Stimulated activated CD4-positive, alpha-beta T cell treated with anti-CD3 and anti-CD28 coated beads, Interleukin-12 subunit alpha, Interleukin-12 subunit beta, amount 100 ng/mL, for 48 hours (primary cell): ENCODE measurements at regions not wholly inside any gene's neighbourhood (a gene's known extent, or its start where the extent isn't known, plus 50 kb on each side); places are given as distances from the start of the nearest gene placed in this dataset.
A peak's percentile ranks its signal among the peaks of the same experiment; 100 is the strongest.

ENCODE experiments used
- DNase-seq, 3 donors: peaks; one replicate each; pipeline ENCODE4 v3.0.0-alpha.2; 2020; ENCODE audit warnings: low read depth in 2 of 3, low spot score in 1 of 3

DNA sequence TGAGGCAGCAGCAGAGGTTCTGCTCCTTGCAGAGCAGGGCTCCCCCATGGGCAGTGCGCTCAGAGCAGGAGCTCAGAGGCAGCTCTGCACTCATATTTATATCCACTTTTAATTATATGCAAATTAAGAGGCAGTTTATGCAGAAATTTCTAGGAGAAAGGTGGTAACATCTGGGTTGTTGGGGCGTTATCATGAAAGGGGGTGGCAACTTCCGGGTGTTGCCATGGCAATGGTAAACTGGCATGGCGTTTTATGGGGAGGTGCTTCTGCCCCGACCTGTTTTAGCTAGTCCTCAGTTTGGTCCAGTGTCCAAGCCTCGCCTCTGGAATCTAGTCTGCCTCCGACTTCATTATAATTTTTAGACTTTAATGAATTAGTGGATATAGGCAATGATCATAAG is 1191.7 kb downstream of the TBC1D22A start:
- DNase-seq = no peak

DNA sequence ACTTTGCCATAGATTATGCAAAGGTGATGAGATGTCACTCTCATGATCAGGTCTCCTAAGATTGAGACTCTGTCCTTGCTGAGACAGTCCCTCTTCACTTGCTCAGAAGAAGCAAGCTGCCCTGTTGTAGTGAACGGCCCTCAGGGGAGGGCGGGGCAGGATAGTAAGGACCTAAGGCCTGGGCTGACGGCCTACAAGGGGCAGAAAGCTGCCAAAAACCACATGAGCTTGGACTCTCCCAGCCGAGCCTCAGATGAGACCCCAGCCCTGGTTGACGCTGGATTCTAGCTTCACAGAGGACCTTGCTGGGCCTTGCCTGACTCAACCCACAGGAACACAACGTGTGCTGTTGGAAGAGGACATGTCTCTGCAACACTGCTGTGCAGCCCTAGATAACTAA is 1182.5 kb downstream of the TBC1D22A start:
- no peak for DNase-seq

DNA sequence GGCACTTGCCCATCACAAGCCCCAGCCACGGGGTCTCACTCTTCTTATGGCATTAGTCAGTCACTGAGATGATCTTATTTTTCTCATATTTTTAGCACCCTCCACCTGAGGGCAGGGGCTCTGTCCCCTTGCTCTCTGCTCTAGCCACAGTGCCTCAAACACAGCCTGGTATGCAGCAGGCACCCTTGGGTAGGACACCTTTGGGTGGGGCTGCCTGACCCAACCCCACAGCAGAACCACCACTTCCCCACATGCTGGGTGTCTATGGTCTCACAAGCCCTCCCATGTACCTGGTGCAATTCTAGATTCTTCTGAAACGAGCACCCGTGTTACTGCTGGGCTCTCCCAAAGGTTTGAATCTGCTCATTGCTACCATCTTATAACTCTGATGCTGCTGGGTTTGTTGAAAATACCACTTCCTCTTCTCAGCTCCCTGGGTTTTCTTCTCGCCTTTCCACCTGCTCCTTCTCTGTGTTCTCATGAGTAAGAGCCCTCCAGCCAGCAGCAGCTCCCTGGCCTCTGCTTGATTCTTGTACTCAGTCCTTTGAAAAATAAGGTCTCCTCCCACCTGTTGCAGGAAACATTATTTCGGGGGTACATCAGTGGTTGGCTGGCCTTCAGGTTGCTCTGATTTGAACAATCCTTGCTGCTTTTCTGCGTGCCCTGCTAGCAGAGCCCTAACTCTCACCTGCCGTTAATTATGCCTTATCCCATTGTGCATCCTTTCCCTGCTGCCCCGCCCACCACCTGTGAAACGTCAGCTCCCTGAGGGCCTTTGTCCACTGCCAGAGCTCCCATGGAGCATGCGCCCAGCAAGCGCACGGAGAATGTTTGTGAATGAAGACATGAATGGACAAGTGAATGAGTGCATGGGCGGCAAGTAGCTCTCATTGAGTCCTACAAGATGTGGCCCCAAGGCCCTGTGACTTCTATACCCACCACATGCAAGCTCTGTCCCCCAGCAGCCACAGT is 1181.6 kb downstream of the TBC1D22A start:
- DNase-seq = no peak

DNA sequence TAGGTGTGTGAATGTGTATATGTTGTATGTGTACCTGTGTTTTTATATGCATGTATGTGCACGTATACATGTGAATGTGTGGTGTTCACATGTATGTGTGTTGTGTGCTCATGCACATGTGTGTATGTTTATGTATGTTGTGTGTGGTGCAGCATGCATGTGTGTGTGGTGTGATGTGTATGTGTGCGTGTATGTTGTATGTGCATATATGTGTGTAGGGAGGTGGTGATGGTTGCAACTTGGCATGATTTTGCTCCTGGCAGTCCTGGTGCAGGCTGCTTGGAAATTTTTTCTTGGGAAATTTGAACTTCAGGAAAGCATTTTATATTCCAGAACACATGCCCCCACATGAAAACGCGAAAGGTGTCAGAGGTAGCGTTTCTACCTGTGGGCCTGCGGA is 1177.8 kb downstream of the TBC1D22A start:
- DNase-seq = no peak

DNA sequence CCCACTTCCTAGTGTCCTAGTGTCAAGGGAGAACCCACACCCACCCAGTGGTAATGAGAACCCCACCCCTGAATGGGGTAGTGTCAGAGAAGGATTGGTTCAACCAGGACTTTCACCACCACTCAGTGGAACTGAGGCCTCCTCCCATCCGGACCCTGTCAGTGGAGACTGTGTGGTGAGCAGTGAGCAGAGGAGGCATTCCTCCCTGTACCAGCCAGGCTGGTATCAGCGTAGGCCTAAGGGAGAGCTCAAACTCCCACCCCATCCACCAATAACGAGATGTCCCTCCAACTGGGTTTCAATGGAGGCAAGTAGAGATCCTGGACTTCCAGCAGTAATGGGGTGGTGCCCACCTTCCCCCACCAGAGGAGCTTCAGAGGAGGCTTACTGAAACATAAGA is 1171.4 kb downstream of the TBC1D22A start:
- no peak for DNase-seq

DNA sequence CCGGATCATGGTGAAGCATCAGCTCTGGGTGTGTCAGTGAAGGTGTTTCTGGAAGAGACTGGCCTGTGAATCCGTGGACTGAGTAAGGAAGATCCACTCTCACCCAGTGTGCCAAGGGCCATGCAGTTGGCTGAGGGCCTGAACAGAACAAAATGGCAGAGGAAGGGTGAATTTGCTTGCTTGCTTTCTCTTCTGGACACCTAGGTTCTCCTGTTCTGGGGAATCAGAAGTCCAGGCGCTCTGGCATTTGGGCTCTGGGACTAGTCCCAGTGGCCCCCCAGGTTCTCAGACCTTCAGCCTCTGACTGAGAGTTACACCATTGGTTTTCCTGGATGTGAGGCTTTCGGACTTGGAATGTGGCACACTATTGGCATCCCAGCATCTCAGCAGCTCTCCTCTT is 1170.8 kb downstream of the TBC1D22A start:
- no peak for DNase-seq

DNA sequence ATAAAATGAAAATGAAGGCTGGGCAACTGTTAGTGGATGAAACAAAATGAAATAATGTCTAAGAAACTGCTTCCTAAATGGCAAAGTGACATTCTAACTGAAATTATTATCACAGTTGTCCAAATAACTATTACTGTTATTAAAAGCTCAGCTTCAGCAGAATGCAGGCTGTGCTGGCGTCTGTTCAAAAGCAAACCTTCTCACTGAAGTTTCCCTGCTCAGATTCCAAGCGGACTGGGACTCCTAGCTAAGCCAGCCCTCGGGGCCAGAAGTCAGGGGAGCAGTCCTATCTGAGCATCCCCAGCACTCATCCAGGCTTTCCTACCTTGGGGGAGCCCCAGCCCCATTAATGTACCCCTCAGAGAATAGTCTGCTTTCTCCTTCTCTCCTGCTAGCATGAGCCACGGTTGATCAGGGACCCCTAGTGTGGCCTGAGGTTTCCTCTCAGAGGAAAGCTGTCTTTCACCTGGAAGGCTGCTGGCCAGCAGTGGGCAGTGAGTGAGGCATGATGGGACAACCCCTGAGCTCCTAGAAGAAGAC is 1167.3 kb downstream of the TBC1D22A start:
- DNase-seq = no peak

DNA sequence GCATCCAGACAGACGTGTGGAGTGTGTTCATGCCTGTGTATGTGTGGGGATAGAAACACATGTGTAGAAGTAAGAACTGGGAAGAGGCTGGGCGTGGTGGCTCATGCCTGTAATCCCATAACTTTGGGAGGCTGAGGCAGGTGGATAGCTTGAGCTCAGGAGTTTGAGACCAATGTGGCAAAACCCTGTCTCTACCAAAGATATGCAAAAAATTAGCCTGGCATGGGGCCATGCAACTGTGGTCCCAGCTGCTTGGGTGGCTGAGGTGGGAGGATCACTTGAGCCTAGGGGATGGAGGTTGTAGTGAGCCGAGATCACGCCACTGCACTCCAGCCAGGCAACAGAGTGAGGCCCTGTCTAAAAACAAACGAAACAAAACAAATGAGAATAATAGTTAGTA is 1166.6 kb downstream of the TBC1D22A start:
- DNase-seq = no peak

DNA sequence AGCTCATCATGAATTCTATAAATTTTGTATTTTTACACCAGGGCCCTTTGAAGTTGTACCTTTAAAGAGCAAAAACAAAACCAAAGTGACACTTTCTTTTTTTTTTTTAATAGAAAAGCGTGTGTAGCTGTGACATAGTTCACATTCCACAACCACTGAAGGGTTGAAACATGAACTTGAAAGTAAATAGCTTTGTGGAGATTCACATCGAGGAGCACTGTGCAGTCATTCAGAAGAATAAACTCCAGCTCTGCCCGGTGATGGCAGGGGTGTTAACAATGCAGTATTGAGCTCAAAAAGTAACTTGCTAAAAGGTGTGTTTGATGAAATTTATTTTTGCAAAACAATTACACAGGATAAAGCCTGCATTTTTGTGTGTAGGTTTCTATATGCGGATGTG is 1166.2 kb downstream of the TBC1D22A start:
- DNase-seq = no peak

DNA sequence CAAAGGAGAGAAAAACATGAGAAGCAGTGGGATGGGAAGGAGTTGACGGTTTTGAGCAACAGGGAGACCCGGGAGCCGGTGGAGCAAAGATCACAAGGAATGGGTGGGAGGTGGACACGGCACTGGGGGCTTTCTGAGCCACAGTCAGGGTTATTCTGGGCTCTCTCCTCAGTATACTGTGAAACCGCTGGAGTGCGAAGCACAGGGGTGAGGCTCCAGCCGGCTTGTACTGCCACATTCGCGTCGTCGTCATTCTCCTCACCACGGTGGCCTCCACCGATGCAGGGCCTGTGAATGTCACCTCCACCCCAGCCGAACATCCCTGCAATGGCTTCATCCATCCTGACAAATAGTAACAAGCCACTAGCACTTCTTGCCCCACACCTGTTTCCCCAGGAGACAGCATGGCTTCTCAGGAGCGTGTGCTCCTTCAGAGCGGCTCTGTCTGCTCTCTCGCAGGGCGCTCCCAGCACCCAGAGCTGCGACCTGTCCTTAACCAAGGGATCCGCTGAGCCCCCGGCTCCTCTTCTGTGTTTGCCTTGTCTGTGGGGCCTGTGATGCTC is 1165.3 kb downstream of the TBC1D22A start:
- no peak for DNase-seq

DNA sequence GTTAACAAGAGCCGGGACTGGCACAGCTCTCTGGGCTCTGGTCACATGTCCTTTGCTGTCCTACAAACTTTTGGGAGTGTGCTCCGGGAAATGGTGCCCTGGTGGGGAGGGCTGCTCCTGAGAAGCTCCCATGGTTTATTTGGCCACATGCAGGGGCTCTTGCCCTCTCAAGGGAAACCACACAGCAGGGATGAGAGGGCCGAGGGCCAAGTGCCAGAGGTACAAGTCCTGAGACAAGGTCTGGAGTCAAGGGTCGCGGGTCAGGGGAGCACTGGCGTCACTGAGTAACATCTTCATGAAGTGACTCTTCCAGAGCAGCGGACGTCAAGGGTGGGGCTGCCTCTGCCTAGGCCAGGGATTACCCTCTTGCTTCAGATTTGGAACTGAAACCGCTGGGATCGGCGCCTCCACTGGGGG is 1160.6 kb downstream of the TBC1D22A start:
- no peak for DNase-seq

DNA sequence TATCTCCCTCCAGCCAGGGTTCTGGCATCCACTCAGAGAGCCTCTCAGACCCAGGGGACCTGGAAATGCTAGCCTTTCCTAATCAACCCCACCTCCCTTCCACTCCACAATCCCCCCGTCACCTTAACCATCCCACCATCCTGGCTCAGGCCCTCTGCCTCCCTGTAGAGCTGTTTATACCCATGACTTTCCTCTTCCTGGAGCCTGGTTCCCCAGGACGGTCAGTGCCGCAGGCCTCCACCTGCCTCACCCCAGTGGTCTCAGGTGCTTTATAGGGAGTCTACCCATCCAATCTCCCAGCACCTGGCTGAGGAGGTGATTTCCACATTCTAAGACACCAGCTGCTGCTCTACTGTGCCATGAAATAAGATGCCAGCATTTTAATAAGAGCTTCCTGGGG is 1159.5 kb downstream of the TBC1D22A start:
- no peak for DNase-seq

DNA sequence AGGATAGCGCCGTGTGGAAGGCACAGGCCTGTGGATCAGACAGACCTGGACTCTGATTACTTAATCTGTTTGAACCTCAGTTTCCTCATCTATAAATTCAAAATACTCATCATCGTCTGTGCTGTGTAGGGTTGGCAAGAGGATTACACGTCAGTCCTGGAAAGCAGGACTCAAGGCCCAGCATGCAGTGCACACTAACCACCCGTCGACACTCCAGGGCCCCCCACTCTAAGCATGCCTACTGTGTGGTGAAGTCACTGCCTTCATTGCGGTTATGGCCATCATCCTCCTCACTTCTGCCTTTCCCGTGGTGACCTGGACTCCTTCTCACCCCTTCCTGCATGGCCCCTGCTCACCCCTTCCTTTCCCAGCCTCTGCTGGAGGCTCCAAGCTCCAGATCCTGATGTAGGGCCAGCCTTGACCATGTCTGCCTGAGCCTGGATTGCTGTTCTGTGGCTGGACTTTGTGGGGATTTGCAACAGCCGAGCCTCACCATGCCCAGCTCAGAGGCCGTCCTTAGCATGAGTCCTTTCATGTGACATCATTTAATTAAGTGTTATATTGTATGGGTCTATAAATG is 1158.0 kb downstream of the TBC1D22A start:
- DNase-seq = no peak

DNA sequence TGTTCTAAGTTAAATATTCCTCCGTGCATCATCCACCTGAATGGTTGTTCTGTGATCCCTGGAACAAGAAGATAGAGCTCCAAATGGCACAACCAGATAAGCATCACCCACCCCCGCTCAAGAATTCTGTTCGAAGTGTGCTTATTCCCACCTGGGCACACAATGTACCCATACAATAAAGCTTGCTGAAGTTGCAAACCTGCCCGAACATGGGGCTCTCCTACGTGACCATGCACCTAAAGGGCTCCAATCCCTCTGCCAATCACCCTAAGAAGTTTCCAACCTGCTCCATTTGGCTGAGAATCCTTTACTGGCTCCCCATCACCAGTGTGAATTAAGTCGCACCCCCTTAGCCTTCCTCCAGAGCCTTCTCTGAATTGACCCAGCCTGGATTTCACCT is 1157.4 kb downstream of the TBC1D22A start:
- no peak for DNase-seq

DNA sequence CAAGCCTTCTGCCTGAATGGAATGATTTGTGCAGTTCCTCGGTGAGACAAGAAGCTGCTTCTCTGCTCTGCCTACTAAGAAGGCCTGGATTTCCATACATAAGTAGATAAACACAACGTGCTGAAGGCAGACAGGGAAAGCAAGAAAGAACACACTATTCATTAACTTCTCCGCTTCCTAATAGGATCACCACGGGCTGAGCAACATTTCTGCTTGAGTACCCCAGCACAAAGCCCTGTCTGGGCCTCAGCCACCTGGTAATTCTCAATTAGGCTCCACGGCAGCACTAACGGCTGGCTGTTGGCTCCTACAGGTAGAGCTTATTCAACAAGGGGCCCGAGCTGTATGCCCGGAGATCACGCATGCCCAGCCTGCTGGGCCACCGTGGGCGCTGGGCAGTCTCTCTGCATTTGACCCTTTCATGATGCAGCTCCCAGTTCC is 1156.6 kb downstream of the TBC1D22A start:
- no peak for DNase-seq

DNA sequence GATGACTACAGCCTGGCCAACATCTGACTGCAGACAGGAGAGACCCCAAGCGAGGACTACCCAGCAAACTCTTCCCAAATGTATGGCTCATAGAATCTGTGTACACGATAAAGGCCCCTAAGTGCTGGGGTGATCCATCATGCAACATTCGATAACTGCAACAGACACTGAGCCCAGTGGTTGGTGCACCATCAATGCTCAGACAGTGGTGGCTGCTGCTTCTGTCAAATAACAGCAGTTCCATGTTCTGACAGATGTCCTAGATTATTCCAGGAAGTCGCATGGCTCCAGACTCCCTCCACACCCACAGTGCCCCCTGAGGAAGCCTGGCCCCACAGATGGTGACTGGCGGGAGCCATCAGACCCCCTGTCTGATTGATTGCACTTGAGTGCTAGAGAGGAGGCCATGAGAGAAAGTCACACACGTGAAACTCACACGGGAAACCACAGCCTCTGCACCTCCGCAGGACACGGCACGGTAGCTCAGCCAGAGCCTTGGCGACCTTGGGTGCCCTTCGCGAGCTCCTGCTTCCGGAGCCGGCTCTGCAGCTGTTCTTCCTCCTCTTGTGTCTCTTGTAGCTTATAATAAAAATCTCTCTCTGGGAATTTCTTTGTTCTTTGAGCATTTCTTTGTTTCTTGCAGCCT is 1155.9 kb downstream of the TBC1D22A start:
- peak; percentile 1 to 27 (median 5) for DNase-seq

DNA sequence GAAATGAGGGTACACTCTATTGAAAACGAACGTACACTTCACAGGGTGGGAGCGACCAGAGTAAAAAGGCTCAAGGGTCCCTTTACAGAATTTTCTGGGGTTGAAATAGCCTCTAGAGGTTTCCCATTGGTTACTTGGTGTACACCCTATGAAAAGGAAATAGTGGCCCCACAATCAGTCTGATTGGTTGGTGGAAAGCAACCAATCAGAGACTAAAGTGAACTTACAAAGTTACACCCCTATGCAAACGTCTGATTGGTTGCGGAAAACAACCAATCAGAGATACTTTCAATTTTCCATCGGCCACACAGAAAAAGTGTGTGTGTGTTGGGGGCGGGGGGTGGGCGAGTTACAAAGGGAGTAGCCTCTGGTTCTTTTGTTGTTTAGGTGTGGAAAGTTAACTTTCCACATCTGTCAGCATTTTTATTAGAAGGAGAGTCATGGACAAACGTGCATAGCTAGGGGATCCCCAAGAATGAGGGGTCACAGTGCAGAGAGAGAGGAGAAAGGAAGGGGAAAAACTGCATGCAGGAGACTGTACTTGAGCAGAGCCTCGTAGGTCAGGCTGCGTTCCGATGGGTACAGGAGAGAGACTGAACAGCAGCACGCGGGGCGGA is 1152.1 kb downstream of the TBC1D22A start:
- no peak for DNase-seq

DNA sequence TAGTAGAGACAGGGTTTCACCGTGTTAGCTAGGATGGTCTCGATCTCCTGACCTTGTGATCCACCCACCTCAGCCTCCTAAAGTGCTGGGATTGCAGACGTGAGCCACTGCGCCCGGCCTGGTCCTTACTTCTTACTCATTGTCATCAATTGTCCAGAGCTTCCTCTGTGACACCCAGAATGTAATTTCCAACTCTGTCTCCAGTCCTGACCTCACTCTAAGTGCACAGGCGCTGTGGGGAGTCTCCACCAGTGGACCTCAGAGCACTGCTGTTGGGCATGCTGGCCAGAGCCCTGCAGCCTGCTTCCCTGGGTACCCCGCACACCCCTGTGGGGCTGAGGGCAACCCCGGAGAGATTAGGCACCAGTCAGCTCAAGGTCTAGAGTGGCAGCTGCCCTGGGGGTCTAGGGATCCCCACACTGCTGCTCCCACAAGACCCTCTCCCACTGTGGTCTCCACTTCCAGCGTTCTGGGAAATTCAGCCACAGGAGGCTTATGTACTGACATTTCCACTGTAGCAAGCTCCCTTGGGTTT is 1140.3 kb downstream of the TBC1D22A start:
- no peak for DNase-seq

DNA sequence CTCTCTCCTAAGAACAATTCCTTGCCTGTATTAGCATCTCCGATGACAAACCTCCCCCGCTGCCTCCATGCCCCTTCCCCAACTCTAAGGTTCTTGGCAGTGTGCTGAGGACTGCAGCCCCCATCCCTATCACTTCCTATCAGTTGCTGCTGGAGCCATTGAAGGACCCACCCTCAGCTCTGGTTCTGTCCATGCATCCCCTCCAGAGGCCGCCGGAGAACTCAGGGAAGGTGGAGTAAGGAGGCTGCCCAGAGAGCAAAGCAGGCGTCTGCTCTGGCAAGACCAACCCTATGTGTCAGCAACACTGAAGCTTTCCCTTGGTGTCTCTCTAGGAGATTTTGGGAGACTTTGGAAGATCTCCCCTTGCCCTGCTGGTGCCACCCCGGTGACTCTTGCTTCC is 1139.5 kb downstream of the TBC1D22A start:
- DNase-seq = no peak

DNA sequence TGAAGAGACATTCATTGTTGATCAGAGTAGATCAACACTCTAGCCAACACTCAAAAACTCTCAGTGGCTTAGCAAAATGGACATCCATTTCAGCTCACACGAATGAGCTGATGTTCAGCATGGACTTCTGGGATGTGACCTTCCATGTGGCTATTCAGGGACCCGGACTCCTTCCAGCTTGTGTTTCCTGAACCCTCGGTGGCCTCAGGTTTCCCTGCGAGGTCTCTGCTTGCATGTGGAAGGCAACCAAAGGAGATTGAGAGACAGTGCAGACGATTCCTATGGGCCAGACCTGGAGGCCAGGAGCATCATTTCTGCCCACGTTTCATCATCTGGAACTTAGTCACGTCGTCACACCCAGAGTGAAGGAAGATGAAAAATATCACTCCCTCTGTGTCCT is 1137.4 kb downstream of the TBC1D22A start:
- DNase-seq = no peak

DNA sequence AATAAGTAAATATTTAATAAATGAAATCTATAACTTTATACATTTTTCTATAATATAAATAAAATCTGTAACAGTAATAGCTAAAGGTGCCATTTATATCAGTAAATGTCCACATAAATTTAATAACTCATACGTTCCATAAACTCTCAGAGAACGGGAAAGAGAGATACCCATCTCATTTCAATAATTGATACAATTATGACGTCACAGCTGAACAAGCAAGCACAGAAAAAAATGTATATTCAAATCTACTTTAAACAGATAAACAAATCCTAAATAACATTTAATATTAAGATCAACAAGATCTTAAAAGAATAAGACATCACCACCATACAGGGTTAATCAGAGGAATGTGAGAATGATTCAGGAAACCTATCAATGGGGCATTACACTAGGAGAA is 1136.5 kb downstream of the TBC1D22A start:
- no peak for DNase-seq
